HG02763 (cell line): ENCODE measurements at regions not wholly inside any gene's neighbourhood (a gene's known extent, or its start where the extent isn't known, plus 50 kb on each side); places are given as distances from the start of the nearest gene placed in this dataset.
"Not testable (repeated sequence)": the region's sequence is repeated elsewhere in the genome, so short reads cannot be mapped to it uniquely, and the experiment has no call there.

Source experiments
- ATAC-seq: cut with Tn5 transposase; IDR thresholded peaks from one replicate; pipeline ENCODE4 v1.9.1; 2021; ENCODE audit warnings: mild to moderate bottlenecking, moderate library complexity; ENCODE audit not compliant: unreplicated experiment

DNA sequence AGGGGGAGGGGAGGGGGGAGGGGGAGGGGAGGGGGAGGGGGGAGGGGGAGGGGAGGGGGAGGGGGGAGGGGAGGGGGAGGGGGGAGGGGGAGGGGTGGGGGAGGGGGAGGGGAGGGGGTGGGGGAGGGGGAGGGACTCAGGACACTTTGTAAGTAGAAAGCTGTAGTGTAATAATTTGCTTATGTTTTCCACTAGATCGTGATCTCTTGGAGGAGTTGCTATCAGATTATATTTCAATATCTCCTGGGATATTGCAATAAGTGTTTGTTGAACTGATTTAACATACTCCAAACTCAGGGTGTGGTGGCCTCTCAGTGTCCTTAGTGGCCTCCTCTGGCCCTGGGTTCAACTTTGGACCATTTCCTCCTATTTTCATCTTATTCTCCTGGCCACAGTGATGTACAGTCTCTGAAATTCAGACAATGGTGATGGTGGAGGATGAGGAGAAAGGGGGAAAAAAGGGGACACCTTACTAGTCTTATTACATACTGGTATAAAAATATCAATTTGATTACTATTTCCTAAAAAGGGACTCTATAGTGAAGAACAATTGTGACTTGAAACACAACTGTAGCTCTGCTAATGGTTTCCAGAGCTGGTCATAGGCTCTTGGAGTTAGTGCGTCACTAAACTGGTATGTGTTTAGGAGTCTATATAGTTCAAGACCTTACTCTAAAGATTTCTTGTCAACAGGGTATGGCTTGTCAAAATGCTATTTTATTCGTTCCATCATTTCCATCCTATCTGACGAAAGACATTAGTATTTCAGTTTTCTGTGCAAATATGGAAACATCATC lies 89.6 kb downstream of the DDX1 start:
- no peak for ATAC-seq

DNA sequence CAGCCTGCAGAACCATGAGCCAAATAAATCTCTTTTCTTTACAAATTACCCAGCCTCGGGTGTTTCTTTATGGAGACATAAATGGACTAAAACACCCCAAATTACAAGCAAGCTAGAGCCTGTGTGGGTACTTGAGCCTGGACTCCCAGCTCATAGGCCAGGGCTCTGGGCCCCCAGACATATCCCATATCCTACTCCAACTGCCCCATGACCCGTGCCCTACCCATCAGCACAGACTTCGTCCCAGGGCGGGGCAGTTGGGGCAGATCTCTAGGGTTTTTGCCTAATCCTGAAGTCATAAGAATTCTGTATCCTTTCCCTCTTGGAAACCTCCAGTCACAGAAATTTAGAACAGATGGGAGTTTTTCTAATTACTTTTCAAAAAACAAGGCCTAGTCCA lies 90.7 kb downstream of the DDX1 start:
- ATAC-seq, result no peak

DNA sequence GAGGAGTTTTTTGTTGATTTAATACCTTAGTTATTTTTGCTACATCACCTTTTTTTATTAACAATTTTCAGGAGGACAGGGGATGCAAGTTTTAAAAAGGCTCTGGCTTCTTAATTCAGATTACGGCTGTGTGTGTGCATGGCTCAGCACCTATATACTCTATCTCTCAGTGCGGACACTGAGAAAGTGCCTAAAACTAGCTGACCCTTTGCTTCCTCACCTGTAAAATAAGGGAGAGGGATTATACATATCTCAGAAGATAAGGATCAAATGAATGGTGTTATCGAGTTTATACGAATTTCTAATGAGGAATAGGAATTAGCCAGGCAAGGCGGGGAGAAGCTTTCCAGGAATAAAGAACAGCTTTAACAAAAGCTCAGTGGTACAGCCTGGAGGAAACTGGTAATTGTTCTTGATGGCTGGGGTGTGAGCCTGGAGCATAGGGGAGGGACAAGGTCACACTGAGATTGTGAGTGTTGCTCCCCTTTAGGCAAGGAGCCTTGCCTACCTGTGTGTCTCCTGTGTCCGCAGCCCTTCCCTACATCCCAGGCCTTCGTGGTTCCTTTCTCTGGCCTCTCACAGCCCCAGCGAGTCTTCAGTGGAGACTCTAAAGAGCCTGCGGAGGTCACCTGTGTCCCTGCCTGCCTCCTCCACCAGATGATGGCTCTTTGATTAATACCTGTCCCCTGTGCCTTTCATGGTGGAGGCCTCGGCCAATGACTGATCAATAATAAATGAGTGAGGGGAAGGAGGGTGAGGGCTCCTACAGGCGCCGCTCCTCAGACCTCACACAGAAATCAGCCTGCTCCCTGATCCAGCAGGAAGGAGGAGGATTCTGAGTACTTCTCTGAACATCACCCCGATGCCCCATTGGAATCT lies 92.7 kb downstream of the DDX1 start:
- ATAC-seq, result no peak

DNA sequence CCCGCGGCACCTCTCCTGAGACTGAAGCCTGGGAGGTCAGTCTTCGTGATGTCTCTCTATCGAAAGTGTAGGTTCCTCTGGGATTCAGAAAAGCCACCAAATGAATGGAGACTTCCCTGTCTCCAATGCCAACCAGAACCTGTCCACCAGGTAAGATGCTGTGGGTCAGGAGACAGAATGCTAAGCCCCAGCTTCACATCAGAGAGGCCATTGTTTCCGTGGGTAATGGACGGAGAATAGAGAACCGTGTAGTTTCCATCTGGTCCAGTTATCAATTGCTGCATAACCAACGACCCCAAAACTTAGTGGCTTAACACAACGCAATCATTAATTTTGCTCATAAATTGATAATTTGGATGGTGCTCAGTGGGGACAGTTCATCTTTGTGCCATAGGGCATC lies 93.5 kb downstream of the DDX1 start:
- ATAC-seq, result no peak

DNA sequence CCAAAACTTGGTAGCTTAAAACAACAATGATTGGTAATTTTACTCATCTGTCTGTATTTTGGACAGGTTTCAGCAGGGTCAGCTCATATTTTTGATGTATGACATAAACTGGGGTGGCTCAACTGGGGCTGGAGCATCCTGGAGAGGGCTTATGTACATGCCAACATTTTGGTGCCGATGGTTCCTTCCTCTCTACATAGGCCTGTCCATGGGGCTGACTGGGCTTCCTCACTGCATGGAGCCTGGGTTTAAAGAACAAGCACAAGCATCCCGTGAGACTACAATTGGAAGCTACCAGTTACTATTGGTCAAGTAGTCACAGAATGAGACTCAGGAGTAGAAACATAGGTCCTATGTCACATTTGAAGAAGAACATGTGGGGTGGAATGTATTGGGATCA lies 95.0 kb downstream of the DDX1 start:
- ATAC-seq, result no peak

DNA sequence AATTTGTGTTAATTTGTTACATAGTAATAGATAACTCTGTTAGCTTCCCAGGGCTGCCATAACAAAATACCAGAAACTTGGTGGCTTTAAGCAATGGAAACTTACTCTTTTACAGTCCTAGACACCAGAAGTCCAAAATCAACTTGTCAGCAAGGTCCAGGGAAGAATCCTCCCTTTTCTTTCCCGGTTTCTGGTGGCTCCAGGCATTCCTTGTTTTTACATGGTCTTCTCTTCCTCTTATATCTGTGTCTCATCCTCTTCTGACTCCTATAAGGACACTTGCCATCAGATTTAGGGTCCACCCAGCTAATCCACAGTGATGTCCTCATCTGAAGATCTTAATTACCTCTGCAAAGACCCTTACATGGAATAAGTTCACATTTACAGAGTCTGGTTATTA lies 95.6 kb downstream of the DDX1 start:
- ATAC-seq, result no peak

DNA sequence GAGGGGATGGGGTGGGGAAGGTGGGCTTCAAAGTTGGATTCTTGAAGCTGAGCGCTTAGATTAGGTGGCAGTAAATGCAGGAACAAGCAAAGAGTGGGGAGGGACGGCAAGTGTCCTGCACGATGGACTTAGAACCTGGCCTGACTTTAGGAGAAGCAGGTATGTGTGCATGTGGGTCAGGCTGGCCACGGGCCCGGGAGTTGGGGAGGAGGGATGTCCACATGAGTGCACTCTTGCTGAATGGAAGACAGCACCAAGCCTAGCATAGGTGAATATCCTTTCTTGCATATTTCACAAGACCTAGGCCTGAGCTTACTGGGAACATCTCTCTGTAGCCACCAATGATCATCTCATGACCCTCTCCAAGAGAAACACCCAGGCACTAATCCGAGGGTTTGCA lies 96.1 kb downstream of the DDX1 start:
- ATAC-seq, result no peak

DNA sequence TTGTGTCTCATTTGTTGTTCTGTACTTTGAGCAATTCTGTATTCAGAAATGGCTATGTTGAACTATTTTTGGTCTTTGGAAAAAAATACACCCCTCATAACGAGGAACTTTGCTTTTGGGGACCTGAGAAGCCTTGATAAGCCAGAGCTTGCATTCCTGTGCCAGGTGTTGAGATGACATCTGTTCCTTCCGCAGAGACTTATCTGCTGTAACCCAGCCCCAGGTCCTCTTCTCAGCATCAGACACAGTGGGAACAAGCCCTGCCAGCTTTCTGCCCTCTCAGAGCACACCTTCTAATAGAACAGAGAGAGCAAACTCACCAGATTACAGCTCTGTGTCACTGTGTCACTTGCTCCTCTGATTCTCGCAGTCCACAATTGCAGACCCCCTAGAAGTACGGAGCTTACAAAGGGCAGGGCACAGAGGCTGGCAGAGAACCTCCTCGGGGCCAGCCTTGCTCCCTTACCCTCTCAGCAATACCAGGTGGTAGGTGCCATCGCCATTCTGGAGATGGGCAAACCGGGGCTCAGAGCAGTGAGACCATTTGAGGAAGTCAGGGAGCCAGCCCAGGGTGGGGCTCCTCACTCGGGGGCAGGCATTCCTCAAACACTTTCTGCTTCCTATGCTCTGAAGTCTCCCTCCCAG lies 97.4 kb downstream of the DDX1 start:
- no peak for ATAC-seq

DNA sequence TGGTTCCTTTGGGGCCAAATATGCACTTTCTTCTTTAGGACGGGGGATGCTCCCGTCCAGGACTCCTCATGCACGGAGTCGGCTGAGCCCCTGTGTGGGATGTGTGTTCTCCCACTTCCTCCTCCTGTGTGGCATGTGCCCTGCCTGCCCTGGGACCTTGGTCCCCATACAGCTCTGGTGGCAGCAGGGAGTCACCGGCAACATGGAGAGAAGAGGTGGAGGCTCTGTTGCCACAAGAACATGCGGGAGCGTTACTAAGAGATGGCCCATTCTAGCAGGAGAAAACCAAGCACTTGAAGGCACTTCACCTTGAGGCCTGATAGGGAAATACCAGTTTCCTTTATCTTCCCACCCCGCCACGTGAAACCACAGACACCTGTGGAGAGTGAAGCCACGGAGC lies 98.0 kb downstream of the DDX1 start:
- no peak for ATAC-seq

DNA sequence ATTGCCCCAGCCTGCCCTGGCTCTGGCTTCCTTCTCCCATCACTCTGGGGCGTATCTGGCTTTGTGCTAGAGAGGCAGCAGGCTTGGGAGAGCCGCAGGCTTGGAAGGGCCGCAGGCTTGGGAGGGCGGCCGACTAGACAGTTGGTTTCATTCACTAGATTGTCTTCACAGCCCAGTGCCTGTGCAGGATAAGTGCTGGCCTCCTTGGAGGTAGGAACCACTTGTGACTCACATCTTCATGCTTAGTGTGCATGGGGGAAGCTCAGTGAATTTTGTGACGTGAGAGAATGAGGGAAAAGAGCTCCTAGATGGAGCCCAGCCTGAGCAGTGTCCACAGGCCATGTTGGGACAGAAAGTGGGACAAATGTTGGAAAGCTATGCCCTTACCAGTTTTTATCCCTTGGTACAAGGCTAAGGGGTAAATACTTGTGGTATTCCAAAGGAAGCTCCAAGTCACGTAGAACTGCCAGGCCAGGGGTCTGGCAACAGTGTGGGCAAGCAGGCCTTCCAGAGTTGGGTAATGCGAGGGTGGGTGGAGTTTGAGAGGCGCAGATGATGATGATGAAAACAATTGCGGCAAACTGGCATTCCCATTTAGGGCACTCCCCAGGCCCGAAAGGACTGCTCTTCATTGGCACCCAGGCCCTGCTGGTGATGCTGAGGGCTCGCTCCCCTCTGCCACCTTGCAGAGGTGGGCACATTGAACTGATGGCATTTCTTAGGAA lies 100.1 kb downstream of the DDX1 start:
- ATAC-seq, result no peak

DNA sequence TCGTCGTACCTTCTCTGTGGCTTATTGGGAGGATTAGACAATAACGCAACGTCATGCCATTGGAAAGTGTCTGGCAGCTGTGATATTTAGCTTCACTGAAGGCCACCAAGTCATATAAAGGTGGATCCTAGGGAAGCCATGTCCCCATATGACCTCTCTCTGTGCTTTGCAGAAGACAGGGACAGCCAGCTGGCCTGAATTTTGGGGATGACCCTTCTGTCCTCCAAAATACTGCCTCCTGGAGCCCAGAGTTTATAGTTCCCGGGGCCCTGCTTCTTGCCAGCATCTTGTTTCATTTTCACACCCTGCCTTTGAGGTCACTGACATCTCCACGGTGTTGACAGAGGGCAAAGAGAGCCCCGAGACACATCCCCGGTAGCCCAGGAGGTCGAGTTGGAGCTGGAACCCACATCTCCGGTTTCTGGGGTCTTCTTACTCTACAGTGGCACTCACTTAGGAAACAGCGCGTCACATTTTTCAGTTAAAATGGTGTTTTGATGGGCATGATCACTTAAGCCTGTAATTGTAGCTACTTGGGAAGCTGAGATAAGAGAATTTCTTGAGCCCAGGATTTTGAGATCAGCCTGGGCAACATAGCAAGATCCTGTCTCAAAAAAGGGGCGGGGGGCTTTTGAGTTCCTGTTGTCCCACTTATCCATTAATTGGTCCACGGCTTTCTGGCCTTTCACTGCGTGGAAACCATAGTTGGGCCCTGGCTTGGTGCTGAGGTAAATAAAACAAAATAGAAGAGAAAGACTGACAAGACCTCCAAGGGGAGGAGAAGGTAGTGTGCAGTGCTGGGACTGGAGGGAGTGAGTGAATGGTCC lies 101.1 kb downstream of the DDX1 start:
- ATAC-seq, result no peak

DNA sequence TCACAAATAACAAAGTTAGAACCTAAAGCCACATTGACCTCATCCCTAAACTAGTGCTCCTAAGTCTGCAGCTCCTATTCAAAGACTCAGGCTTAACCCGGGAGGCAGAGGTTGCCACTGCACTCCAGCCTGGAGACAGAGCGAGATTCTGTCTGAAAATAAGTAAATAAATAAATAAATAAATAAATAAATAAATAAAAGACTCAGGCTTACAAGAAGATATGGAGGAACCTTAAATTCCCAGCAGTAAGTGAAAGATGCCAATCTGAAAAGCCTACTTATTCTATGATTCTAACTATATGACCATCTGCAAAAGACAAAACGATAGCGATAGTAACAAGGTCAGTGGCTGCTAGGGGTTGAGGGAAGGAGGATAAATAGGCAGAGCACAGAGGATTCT lies 101.7 kb downstream of the DDX1 start:
- ATAC-seq, result no peak

DNA sequence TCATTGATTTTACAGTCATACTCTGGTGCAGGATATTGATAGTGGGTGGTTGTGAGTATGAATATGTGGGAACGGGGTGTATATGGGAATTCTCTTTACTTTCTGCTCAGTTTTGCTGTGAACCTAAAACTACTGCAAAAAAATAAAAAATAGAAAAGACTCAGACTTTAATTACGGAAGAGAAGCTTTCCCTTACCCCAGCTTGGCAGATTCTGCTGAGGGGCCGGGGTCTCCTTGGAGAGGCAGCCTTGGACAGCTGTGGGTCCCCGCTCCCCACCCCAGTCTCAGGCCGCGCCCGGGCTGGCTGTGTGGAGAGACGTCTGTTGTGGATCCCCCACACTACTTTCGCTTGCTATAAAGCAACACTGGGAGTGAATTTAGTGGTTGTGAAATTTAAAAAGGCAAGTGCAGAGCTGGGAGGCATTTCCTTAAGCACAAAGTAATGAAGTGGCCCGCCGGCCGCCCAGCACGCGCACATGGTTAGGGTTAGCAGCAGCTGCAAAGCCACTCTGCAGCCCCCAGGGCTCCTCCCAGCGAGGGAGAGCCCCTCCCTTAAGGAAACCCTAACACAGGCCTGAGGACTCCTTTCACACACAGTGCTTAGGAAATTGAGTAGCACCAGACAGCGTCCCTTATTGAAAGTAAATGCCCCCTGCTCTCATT lies 102.4 kb downstream of the DDX1 start:
- no peak for ATAC-seq

DNA sequence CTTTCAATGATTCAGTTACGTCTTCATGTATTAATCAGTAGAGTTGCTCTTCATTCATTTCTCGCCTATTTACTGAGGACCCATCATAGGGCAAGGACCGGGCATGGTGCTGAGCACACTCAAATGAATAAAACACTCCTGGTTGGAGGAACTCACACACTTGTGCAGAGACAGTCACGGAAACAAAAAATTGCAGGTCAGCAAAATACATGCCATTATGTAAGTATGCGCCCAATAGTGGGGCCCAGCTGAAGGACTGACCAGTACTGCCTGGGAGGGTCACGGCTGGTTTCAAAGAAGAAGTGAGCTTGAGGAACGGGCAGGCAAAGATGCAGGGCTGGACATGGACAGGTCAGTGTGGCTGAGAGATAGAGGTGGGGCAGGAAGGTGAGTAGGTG lies 102.9 kb downstream of the DDX1 start:
- ATAC-seq, result no peak

DNA sequence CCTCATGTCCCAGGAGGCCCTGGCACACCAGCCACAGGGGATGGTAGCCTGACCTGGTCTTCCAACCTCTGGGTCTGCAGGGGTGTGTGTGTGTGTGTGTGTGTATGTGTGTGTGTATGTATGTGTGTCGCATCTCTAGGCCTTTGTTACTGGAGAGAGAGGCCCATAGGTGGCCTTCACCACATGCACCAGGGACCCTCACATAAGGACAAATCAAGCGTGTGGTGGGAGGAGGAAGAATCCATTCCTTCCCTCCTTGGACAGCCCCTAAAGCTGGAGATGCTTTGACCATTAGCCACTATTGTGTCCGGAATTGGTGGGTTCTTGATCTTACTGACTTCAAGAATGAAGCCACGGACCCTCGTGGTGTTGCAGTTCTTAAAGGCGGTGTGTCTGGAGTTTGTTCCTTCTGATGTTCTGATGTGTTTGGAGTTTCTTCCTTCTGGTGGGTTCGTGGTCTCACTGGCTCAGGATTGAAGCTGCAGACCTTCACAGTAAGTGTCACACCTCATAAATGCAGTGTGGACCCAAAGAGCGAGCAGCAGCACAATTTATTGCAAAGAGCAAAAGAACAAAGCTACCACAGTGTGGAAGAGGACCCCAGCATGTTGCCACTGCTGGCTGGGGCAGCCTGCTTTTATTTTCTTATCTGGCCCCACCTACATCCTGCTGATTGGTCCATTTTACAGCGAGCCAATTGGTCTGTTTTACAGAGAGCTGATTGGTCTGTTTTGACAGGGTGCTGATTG lies 104.1 kb downstream of the DDX1 start:
- no peak for ATAC-seq

DNA sequence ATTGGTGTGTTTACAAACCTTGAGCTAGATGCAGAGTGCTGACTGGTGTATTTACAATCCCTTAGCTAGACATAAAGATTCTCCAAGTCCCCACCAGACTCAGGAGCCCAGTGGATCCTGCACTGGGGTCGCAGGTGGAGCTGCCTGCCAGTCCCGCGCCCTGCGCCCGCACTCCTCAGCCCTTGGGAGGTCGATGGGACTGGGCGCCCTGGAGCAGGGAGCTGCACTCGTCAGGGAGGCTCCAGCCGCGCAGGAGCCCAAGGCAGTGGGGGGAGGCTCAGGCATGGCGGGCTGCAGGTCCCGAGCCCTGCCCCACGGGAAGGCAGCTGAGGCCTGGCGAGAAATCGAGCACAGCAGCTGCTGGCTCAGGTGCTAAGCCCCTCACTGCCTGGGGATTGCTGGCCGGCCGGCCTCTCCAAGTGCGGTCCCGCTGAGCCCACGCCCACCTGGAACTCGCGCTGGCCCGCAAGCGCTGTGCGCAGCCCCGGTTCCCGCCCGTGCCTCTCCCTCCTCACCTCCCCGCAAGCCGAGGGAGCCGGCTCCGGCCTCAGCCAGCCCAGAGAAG lies 105.0 kb downstream of the DDX1 start:
- ATAC-seq, result not testable (repeated sequence)

DNA sequence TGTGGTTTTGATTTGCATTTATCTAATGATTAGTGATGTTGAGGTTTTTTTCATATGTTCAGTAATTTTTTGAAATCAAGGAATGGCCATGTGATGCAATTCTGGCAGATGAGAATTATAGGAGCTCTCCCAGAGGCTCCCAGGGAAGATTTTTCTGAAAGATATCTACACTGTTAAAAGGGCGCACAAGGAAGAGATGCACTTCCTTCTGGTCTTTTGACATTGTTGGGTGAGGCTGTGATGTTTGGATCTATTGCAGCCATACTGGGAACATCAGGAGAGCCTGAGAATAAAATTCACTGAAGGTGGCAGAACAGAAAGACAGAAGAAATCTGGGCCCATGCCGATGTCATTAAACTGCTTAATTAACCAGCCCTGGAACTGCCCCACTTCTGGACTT lies 108.5 kb downstream of the DDX1 start:
- ATAC-seq, result no peak

DNA sequence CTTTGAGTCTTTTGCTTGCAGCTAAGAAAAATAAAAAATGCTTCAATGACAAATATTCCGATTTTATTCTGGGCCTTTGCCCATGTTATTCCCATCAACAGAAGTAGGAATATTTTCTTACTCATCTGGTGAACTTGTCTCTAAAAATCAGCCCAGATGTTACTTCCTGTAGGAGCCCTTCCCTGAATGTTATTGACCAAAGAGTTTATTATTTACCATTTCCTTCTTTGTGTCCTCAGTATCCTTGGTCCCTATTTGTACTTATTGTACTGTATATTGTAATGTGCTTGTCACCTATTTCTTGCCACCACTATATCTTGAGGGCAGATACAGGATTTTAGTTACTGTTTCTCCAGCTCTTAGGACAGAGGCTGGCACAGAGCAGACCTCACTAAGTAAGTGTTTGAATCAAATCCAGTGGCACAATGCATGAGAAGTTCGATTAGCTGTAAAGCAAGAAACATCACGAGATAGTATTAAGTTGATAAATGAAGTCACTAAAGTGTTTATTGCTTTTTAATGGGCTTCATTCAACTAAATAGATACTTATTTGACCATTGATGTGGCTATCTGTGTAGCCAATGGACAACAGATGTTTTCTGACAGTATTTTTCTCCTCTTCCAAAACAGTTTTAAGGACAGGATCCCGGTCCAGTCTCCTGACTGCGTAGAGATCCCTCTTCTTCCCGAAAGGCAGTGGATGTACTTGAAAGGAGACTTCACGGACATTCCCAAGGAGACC lies 109.1 kb downstream of the DDX1 start:
- ATAC-seq, result no peak
